ENCODE measurements at regions not wholly inside any gene's neighbourhood (a gene's known extent, or its start where the extent isn't known, plus 50 kb on each side); places are given as distances from the start of the nearest gene placed in this dataset.
"Not testable (repeated sequence)": the region's sequence is repeated elsewhere in the genome, so short reads cannot be mapped to it uniquely, and the experiment has no call there.

DNA sequence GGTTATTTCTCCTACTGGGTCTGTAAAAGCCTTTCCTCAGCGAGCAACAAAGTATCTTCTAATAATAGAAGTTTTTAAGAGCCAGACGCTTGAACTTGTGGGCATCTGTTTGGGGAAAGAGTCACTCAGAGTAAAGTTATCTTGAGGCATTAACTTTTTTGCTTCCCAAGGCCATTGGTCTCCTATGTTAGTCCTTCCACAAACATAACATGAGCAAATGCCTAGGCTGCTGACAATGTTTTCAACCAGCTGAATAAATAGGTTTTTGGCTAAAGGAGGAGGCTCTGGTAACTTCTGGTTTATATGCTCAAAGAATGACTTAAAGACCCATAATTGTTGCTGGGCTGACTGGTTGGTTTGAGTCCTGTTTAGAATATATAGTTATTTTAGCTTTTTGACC is 213.5 kb upstream of the SYNCRIP start:
- DNase-seq (ENCODE audit: low read depth) = no peak

DNA sequence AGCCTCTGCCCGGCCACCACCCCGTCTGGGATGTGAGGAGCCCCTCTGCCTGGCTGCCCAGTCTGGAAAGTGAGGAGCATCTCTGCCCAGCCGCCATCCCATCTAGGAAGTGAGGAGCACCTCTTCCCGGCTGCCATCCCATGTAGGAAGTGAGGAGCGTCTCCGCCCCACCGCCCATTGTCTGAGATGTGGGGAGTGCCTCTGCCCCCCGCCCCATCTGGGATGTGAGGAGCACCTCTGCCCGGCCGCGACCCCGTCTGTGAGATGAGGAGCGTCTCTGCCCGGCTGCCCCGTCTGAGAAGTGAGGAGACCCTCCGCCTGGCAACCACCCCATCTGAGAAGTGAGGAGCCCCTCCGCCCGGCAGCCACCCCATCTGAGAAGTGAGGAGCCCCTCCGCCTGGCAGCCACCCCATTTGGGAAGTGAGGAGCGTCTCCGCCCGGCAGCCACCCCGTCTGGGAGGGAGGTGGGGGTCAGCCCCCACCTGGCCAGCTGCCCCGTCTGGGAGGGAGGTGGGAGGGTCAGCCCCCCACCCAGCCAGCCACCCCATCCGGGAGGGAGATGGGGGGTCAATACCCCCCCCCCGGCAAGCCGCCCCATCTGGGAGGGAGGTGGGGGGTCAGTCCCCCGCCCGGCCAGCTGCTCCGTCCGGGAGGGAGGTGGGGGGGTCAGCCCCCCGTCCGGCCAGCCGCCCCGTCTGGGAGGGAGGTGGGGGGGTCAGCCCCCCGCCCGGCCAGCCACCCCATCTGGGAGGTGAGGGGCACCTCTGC is 195.8 kb upstream of the SYNCRIP start:
- not testable (repeated sequence) for DNase-seq (ENCODE audit: low read depth)

DNA sequence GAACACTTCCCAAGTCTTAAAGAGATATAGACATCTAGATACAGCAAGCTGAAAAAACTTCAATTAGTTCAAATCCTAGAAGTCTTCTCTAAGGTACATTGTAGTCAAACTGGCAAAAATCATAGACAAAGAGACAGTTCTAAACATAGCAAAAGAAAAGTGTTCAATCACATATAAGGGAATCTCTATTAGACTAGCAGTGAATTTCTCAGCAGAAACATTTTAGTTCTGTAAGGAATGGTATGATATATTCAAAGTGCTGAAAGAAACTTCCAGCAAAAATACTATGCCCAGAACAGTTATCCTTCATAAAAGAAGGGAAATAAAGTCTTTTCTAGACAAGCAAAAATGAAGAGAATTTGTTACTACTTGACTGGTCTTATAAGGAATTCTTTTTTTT is 186.3 kb upstream of the SYNCRIP start:
- DNase-seq (ENCODE audit: low read depth) = no peak

DNA sequence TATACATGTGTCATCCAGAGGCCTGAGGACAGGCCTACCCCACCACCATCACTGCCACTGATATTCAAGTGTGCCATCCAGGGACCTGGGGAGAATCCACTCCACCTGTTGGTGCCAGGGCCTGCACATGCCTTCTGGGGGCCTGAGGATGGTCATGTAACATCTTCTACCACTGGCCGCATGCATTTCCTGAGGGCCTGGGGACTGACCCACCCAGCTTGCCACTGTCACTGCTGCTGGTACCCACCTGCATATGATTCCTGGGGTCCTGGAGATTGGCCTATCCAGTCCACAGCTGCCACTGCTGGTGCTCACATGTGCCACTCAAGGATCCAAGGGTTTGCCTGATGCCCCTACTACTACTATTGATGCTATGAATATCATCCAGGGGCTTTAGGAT is 184.3 kb upstream of the SYNCRIP start:
- DNase-seq (ENCODE audit: low read depth) = no peak

DNA sequence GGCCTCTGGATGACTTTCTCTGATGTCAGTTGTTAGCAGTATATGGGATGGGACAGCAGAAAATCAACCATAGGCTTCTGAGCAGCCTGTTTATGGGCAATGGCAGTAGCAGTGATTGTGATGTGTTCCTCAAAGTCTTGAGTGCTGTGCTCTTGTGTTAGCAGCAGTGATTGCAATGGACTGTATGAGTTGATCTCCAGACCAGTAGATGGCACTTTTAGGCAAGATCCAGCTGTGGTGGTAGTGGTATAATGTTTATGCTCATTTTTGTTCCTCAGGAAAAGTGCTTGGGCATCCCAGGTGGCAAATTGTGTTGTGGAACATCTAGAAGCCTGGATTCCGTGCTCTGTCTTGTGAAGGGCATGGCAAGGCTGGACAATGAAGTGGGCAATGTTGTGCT is 181.6 kb upstream of the SYNCRIP start:
- DNase-seq (ENCODE audit: low read depth) = no peak

DNA sequence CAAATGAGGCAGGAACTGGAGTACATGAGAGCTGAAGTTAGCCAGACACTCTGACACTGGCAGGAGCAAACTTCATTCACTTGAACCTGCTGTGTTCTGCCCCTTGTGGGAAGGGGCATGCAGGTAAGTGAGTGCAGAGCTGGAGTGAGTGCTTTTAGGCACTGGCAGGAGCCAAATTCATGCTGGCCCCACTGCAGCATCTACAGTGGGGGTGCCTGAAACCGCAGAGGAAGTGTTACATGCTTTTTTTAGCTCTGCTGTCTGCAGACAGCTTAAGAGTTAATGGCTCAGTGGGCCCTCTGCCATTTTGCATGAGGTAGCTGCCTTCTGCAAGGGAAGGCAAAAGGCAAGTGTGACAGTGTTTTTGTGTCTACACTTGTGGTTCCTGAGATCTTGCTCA is 167.9 kb upstream of the SYNCRIP start:
- no peak for DNase-seq (ENCODE audit: low read depth)

DNA sequence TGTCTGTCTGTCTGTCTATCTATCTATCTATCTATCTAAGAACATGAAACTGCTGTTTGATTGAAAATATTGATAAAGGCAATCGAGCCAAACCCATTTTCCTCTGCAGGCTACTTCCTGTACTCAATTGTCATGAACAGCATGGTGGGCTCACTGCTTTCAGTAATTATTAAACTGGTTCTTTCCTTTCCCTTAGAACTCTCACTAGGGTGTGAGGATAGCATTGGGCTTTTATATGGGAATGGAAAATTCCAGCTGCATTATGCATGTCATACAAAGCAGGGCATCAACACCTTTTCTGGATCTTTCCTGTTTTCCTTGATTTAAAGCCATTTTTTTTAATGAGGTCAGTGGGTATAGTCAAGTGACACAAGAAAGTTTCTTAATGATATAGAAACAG is 161.0 kb upstream of the SYNCRIP start:
- no peak for DNase-seq (ENCODE audit: low read depth)

DNA sequence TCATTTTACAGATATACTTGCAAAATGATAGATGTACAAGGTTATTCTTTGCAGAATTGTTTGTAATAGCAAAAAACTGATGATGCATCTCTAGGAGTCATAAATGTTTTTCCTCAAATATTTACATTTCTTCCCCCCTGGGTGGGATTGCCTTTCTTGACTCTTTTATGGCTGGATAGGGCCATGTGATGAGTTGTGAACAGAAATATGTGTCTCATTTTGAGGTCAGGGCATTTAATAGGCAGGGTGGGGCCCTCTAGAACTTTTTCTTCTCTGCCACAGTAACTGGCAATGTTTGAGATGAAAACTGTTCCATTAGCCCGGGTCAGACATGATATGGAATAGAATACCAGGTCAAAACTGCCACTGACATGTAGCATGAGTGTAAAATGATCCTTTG is 159.5 kb upstream of the SYNCRIP start:
- DNase-seq (ENCODE audit: low read depth) = no peak

DNA sequence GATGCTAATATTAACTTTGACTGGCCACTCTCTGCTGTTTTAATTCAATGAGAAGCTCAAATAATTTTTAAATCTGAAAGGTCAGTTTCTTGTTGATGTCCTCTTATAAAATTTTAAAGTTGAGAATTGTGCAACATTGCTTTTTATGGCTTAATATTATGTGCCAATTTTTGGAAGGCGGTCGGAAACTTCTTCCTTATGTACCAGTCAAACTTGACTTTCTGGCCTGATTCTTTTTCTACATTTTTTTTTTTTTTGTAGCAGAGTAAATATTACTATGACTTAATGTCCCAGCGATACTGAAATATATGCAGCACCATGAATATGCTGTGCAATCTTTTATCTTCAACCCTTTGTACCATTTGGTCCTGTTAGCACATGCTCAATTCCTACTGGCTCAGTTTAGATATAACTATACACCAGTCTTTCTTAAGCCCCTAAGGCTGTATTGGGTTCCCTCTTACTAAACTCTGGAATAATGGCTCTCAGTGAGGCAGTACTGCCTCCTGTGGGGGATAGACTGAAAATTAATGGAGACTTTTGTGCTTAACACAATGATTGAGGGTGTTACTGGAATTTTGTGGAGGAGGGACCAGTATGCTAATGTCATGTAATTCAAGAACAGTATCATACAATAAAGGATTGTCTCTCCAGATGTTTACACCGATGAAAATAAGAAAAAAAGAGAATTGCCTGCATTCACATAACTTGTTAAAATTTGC is 156.4 kb upstream of the SYNCRIP start:
- no peak for DNase-seq (ENCODE audit: low read depth)

DNA sequence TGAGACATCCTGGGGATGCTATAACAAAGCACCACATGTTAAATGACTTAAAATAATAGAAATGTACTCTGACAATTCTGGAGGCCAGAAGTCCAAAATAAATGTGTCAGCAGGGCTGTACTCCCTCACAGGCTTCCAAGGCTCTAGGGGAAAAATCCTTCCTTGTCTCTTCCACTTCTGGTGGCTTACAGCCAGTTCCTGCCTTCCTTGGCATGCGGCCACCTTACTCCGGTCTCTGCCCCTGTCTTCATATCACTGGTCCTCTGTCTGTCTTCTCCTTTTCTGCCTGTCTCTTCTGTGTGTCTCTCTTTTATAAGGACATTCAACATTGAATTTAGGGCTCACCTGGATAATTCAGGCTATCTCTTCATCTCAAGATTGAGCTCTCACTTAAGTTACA is 155.3 kb upstream of the SYNCRIP start:
- no peak for DNase-seq (ENCODE audit: low read depth)

DNA sequence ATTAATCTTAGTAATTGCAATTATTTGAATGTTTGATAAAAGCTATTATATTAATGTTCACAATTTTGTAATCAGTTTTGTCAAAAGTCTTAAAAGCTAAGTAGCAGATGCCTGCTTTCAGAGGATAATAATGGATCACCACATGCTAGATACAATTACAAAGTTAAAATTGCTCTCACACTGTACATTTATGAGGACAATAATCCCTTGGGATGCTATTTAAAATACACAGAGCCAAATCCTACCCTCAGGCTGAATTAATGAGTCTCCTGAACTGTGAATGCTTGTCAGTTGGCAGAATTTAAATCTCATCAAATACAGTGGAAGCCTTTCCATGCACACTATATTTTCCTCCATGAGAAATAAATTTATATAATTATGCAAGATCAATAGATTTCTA is 153.3 kb upstream of the SYNCRIP start:
- DNase-seq (ENCODE audit: low read depth) = no peak

DNA sequence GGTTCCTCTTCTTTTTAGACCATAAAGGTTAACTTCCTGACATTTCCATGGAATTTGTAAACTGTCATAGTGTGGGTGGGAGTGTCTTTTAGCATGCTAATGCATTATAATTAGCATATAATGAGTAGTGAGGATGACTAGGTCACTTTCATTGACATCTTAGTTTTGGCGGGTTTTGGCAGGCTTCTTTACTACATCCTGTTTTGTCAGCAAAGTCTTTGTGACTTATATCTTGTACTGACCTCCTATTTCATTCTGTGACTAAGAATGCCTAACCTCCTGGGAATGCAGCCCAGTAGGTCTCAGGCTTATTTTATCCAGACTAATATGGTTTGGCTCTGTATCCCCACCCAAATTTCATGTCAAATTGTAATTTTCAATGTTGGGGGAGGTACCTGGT is 149.6 kb upstream of the SYNCRIP start:
- no peak for DNase-seq (ENCODE audit: low read depth)

DNA sequence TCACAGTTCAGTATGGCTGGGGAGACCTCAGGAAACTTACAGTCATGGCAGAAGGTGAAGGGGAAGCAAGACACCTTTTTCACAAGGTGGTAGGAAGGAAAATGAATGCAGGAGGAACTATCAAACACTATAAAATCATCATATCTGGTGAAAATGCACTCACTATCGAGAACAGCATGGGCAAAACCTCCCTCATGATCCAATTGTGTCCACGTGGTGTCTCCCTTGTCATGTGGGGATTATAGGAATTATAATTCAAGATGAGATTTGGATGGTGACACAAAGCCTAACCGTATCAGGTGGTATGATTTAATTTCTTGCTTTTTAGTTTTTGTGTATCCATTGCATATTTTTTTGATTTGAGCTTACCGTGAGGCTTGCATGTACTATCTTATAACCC is 133.2 kb upstream of the SYNCRIP start:
- DNase-seq (ENCODE audit: low read depth) = no peak

DNA sequence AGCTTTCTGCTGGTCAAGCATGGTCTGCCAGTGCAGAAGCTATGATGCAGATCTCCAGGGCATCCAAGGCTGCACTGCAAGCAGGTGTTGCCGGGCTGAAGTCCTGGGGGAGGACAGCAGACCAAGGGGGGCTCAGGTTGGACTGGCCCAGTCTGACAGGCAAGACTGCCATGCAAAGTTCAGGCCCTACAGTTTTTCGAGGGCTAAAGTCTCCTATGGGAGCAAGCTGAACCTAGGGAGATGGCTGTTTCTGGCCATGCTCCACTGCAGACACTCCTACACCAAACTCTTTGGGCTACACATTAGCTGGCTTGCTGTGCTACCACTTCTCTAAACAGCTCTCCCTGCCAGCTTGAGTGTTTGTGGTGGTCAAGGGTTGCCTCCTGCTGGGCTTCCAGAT is 130.0 kb upstream of the SYNCRIP start:
- no peak for DNase-seq (ENCODE audit: low read depth)

DNA sequence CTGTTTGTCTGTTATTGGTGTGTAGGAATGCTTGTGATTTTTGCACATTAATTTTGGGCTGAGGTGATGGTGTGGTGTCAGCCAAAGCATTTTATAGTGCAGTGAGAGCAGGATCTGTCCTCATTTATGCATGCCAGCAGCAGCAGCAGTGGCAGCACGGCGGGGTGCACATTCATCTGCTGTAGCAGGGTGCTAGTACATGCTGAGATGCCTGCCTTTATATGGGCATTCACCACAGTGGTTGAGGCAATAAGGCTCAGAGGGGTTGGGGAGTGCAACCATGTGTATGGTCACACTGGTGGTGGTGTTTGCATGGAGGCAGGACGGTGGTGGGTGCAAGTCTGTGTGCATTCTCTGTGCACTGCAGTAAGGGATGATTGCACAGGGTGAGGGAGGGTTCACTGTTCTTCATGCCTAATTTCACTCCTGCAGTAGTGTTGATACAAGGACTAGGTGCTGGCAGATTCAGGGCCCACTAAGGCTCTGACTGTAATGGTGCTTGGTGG is 129.3 kb upstream of the SYNCRIP start:
- no peak for DNase-seq (ENCODE audit: low read depth)

DNA sequence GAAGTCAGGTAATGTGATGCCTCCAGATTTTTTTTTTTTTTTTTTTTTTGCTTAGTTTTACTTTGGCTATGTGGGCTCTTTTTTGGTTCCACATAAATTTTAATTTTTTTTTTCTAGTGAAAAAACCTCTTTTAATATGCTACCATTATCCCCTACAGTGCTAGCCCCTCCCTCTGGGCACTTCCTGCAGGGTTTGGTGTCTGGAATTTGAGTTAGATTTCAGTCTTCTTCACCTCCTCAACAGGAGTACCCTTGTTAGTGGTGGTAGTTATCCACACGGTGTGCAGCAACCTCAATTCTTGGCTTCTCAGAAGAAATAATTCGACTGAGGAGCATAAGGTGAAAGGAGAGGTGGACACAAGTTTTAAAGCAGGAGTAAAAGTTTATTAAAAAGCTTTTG is 128.8 kb upstream of the SYNCRIP start:
- no peak for DNase-seq (ENCODE audit: low read depth)

DNA sequence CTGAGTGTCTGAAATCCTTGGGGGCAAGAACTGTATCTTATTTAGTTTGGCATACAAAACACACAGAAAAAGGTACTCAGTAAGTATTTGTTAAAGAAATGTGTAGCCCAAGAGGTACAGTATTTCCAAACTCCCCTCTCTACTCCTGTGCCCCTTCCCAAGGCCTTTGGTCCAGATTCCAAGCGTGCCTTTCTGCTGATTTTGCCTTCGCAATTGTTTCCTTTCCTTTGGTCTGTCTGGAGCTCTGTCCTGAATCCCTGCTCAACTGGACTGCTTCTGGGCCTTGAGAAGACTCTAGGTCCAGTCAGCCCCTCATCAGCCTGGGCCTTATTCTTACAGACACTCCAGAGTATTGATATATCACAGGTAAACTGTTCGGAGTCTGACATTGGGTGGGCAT is 122.2 kb upstream of the SYNCRIP start:
- no peak for DNase-seq (ENCODE audit: low read depth)

DNA sequence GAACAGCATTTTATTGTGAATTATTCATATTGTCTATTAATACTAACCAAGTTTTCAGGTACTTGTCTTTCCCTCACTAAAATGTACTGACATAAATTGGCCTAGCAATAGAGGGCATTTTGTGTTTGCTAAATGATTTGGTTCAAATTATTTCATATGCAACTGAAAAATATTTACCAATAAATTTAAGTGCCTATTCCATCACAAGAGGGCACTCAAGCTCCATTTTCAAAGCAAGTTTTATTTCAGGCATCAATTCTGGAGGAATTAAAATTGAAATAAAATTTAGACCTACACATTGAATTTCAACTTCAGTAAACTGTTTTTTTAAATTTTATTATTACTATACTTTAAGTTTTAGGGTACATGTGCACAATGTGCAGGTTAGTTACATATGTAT is 114.3 kb upstream of the SYNCRIP start:
- DNase-seq (ENCODE audit: low read depth) = no peak

DNA sequence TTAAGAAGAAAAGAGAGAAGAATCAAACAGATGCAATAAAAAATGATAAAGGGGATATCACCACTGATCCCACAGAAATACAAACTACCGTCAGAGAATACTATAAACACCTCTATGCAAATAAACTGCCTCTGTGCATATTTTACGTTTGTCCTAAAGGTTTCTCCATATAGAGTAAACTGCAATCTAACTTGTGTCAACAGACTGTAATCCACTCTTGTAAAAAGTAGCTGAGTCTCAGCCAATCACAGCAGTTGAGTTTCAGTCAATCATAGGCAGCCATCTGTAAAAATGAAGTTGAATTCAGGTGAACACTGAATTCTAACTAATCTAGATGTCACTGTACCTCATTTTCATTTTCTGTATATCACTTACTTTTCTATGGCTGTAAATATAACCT is 112.2 kb upstream of the SYNCRIP start:
- no peak for DNase-seq (ENCODE audit: low read depth)

DNA sequence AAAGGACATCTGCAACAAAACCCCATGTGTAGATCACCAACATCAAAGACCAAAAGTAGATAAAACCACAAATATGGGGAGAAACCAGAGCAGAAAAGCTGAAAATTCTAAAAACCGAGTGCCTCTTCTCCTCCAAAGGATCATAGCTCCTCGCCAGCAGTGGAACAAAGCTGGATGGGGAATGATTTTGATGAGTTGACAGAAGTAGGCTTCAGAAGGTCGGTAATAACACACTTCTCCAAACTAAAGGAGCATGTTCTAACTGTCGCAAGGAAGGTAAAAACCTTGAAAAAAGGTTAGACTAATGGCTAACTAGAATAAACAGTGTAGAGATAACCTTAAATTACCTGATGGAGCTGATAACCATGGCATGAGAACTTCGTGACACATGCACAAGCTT is 109.9 kb upstream of the SYNCRIP start:
- no peak for DNase-seq (ENCODE audit: low read depth)

DNA sequence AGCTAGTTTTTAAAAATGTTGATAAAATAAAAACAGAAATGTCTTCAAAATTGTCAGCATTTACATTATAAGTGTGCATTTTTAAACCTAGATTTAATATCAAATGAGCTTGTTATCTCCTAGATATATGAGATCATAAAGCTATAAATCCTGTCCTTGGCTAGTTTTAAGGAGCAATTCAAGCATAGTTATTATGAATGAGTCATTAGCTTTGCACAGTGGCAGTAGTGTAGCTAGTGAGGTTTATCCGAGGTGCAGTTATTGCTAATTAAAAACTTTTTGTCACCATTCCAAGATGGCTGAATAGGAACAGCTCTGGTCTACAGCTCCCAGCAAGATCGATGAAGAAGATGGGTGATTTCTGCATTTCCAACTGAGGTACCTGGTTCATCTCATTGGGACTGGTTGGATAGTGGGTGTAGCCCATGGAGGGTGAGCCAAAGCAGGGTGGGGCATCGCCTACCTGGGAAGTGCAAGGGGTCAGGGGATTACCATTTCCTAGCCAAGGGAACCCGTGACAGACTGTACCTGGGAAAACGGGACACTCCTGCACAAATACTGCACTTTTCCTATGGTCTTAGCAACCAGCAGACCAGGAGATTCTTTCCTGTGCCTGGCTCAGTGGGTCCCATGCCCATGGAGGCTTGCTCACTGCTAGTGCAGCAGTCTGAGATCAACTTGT is 108.8 kb upstream of the SYNCRIP start:
- no peak for DNase-seq (ENCODE audit: low read depth)

DNA sequence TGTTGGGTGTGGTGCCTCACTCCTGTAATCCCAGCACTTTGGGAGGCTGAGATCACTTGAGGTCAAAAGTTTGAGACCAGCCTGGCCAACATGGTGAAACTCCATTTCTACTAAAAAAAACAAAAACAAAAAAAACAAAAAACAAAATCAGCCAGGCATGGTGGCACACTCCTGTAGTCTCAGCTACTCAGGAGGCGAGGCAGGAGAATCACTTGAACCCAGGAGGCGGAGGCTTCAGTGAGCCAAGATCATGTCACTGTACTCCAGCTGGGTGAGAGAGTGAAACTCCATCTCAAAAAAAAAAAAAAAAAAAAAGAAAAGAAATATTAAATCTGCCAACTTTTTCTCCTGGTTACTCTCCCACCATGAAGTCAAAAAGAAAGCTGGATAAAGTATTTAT is 107.5 kb upstream of the SYNCRIP start:
- not testable (repeated sequence) for DNase-seq (ENCODE audit: low read depth)

DNA sequence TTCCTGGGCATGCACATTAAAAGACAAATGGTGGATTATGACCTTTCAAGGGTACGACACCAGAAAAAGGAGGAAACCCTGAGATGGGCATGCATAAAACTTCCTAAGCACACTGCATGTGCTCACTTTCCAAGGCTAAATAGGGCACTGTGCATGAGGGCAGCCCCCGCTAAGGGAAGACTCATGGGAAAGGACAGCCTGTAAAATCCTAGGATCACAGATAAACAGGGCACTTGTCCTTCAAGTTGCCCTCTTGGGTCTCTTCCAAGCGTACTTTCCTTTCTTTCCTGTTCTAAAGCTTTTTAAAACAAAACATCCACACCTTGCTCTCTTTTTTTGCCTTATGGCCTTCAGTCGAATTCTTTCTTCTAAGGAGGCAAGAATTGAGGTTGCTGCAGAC is 106.5 kb upstream of the SYNCRIP start:
- DNase-seq (ENCODE audit: low read depth) = no peak

Measured in GM04503 (cell line).